ENCODE measurements at regions not wholly inside any gene's neighbourhood (a gene's known extent, or its start where the extent isn't known, plus 50 kb on each side); places are given as distances from the start of the nearest gene placed in this dataset.

DNA sequence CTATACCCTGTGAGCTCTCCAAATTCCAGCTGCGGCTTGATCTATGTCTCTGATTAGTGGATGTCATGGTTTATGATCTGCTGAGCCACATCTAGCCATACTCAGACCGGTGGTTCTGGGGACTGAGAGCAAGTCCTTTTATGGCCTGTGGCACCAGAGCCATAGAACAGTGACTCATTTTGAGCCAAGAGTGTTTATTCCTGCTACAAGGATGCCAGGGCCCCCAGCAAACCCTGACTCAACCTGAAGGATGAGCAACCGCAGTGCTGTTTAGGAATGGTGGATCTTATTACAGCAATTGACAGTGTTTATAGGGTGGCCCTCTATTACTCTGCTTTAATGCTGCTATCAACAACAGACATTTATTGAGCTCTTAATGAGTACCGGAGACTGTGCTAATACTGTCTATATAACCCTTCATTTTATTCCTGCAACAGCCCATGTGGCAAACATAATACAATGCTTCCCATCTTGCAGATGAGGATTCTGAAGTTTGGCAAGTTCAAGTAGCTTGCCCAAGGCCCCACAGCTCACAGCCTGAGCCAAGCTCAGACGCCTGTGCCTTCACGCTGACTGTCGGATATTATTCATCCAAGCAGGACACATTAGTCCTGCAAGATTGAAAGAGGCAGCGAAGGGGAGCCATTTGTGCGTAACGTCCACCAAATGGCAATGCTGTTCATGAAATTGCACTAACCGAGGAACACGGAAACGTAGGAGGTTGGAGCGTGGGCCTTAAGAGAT is 273.6 kb upstream of the PWP1 start:
- no peak for DNase-seq

DNA sequence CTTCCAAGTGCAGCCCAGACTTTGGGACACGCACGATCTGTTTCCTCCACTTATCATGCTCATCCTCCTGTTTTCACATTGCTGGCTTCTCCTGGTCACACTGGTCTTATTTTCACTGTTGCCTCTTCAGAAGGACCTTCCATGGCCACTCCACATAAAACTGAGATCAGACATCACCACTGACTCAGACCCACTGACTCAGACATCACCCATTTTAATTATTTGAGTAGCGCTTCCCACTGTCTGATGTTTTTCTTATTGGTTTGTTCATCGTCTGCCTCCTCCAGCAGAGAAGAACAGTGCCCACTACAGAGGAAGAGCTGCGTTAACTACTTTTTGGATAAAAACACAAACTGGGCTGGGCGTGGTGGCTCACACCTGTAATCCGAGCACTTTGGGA is 270.5 kb upstream of the PWP1 start:
- no peak for DNase-seq

DNA sequence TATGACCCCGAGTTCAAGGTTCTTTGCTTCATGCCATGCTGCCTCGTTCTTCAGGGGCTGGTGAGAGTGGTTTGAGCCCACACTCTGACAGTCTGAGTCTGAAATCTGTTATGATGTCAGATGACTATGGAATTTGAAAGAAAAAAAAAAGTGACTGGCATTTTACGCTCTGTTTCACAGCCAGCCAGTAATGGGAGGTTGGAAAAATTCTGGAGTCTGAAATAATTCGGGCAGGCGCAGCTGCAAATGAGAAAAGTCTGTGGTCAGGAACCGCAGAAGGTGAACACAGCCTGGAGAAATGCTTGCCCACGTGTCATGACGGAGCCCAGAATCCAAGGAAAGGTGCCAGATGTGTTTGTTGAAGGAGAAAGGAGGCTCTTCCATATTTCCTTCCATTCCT is 269.8 kb upstream of the PWP1 start:
- DNase-seq = no peak

DNA sequence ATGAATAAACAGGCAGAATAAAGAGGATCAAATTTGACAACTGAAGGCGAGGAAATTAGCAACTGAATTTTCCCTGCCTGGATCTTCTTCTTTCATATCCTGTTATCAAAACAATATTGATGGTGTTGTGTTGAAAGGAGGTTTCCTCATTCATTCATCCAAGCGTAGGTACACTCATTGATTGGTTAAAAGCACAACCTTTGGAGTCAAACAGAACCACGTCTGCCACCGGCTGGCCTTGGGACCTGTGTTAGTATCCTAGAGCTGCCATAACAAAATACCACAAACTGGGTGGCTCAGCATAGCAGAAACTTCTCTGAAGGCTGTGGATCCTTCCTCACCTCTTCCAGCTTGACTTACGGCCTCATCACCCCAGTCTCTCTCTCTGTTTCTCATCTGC is 268.6 kb upstream of the PWP1 start:
- no peak for DNase-seq

DNA sequence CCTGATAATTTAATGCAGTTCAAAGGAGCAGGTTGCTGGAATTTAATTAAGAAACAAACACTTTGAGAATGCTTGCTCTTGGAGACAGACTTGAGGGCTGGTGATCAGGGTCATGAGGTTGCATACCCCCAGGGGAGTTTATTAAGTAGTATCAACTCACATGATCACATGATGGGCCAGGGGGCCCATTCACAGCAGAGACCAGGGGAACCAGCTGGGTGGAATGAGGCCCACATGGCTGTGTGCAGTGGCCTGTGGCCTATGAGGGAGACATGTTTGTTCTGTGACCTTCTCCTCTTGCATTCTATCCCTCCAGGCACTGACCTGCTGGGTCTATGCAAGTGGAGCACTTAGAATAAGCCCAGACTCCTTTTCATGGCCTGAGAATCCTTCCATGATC is 266.6 kb upstream of the PWP1 start:
- no peak for DNase-seq

DNA sequence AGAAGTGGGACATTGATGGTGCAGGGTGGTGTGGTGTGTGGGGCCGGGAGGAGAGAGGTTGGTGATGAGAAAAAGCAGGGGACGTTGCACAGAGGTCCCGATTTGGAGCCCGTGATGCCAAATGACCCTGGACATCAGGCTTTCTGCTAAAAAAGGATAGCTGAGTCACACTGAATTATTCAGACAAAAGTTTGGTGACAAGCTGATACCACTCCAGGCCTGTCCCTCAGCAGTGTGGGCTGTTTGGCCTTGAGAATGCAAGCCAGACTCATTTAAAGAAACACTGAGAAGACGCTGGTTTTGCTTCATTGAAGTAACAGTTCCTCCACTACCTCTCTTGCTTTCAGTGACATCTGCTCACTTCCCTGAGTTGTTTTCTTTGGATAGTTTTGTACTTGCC is 262.1 kb upstream of the PWP1 start:
- no peak for DNase-seq

DNA sequence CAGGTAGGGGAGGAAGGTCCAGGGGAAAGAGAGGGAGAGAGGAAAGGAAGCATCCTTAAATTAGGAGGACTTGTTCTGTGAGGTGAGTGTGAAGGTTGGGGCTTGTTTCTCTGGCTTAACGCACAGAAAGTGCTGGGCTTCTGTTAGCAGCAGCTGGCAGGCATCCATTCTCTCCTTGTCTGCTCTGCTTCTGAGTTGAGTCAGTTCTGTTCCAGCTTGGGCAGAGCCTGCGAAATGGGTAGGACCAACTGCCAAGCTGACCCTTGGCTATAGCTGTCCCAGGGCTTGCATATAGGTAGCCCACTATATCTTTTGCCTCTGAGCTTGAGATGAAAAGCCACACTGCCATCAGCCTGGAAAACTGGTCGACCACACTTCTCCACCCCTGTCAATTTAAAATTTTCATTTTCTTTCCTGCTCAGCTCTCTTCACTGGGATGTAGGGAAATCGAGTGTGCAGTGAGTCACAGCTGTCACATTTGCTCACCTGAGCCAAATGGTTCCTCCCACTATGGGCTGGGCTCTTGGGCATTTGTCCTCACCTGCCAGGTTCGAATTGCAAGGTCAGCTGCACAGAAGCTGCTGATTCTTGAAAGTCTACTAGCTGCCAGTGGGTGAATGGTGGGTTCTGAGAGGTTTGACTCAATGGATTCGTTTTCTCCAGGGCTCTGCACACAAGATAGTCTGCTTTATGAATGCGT is 256.4 kb upstream of the PWP1 start:
- no peak for DNase-seq

DNA sequence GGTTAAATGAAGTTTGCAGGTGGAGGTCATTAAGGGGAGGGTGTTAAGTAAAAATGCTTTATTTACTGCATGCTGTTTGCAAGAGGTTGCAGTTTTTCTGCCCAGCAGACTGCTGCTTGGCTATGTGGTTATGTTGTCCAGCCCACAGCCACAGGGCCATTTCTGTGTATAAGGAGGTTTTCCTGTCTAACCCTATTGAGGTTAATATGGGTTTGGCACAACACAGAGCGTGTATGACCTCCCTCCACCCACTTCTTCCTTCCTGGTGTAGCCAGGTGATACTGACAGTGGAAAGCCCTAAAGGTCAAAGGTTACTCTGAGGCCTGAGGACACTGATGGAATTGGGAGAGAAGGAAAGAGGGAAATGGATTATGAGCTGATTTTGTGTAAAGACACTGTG is 253.7 kb upstream of the PWP1 start:
- no peak for DNase-seq

DNA sequence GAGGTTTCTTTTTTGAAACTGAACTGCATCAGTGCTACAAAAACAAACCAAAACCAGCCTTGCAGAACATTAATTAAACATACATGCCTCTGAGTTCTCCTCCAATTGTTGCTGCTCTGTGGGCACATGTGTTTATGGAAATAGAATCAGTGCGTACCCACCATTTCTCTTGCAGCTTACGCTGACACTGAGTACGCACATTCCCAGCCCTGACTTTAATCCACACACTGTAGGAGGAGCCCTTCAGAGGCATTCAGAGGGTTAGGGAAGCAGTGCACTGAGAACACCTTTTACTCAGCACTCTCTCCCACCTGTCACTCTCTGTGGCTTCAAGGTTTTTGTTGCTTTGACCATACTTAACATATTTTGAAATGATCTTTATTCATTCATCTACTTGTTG is 250.5 kb upstream of the PWP1 start:
- DNase-seq = no peak

DNA sequence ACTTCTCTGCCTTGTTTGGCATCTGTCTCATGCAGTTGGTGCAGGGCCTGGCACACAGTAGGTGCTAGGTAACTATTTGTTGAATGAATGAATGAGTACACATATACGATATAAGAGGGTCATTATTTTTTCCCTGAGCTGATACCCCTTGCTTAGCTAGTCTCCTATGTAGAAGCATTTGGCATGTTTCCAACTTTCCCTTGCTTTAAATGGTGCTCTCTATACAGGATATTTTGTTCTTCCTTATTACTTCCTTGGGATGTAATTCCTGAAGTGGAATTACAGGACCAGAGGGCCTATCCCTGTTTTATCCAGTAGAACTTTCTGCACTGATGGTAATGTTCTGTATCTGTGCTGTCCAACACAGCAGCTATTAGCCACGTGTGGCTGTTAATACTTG is 250.1 kb upstream of the PWP1 start:
- no peak for DNase-seq

DNA sequence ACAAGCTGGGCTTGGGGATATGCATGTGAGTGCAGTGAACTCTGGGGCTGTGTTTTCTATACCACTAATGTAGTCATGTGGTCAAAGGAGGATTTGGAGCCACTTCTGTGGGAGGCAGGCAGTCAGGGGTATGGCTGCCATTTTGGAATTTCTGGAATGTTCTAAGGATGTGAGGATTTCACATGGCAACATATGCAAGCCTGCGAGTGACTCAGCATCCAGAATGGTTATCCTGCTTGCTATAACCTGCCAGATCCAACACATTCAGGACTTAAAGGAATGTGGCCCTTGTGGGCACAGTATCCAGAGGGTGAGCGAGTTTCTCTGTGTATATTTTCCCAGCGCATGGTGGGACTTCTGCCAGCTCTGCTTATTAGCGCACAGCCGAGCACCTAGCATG is 249.2 kb upstream of the PWP1 start:
- DNase-seq = no peak

DNA sequence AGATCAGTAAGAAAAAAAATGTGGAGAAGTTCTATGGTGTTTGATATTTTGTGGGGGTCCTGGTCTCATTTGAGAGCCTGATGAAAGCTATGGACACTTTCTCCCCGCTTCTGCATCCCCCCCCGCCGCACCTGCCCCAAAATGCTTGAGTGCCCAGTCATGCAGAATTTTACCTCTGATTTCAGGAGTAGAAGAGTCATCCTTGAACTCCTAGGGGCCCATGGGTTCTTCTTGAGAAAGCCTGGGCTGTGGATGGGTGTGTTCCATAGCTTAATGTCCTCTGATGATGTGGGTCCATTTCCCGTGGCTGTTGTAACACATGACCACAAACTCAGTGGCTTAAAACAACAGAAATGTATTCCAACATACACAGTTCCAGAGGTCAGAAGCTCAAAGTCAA is 248.8 kb upstream of the PWP1 start:
- no peak for DNase-seq

DNA sequence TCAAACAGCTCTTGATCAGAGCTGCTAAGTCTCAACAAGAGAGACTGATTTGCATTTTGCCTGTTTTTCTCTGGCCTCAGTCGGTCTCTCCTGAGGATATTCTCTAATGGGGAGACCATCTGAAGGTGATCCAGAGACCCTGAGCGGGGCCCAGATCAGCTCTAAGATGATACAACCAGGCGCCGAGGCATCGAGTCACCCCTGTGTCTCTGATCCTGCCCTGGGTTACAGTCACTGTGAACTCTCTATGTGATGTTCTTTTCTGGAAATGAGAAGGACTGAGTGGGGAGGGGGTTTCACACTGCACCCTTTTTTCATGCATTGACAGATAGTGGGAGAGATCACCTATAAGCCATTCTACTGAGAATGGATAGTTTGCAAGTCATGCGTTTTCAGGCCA is 247.6 kb upstream of the PWP1 start:
- no peak for DNase-seq

DNA sequence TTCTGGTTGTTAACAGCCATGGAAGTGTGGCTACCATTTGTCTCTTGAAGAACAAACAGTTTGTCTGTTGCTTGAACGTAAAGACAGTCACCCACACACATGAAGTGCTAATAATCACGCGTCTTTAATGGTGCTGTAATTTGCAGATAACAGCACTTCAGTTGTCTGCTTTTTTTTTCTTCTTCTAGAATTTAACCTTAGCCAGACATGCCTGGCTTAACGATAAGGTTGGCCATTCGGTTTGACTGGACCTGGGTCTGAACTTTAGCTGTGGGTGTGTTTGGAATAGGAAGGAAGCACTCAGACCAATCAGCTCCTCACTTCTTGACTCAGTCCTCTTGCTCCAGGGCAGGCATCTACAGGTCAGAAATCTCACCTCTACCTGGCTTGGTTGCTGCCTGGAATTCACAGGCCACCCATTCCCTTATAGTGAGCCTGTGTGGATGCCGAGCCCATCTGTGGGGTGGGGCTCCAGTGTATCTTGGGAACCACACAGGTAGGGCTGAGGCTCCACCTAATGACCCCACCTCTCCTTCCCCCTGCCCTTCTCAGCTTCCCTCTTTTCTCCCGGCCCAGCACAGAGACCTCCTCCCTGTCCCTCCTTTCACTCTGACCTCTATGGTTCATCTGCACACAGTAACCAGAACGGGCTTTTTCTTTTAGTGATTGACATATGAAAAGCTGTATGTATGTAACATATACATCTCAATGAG is 246.4 kb upstream of the PWP1 start:
- no peak for DNase-seq

DNA sequence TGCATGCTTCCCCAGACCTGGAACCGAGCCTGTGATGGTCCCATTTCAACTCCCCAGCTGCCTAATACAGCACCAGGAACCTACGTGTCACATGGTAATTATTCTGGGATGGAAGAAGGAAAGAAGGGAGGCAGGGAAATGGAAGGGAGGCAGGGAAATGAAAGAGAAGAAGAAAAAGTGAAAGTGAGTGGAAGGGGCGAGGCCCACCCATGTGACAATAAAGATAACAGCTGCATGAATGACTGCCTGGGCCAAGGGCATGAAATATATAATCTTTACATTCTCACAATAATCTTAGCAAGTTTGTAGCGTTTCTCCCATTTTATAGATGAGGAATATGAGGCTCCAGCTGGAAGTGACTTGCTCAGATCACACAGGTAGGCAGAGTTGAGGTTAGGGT is 245.0 kb upstream of the PWP1 start:
- no peak for DNase-seq

DNA sequence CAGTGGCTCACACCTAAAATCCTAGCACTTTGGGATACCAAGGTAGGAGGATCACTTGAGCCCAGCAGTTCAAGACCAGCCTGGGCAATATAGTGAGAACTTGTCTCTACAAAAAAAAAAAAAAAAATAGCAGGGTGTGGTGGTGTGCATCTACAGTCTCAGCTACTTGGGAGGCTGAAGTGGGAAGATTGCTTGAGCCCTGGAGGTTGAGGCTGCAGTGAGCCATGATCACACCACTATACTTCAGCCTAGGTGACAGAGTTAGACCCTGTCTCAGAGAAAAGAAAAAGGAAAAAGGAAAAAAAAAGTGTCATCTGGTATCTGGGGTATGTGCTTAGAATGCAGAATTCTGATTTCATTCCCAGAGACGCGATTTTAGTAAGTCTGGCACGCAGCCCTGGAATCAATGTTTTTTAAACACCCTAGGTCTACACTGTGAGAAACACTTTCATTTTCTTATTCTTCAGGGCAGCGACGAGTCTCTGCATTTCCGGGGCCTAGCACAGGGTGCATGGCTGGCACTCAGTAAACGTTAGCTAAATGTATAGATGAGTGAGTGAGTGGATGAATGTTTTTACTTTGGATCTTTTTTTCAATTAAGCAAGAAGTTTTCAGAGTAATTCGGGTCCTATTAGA is 243.8 kb upstream of the PWP1 start:
- no peak for DNase-seq

DNA sequence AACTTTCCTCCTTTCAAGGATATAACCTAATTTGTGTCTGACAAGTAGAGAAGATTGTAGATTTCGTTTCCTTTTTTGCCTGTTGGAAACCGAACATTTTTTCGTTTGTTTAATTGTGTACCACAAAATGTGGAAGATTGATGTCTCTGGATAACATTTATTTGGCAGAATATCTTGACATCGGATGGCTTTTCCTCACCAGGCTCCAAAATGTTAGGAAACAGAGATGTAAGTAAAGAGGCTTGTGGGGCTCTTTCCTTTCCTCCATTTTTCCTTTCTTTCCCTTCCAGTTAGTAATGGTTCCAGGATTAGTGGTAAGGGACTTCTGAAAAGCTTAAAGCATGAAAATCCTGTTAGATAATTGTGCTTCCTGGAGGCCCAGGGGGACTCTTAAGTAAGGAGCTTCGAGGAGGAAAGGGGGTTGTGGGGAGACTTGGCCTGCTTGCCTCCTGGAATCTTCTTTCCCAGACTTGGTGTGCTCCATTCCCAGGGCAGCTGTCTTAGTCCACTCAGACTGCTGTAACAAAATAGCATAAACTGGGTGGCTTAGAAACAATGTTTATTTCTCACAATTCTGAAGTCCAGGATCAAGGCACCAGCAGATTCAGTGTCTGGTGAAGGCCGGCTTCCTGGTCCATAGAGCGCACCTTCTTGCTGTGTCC is 243.1 kb upstream of the PWP1 start:
- DNase-seq = no peak

DNA sequence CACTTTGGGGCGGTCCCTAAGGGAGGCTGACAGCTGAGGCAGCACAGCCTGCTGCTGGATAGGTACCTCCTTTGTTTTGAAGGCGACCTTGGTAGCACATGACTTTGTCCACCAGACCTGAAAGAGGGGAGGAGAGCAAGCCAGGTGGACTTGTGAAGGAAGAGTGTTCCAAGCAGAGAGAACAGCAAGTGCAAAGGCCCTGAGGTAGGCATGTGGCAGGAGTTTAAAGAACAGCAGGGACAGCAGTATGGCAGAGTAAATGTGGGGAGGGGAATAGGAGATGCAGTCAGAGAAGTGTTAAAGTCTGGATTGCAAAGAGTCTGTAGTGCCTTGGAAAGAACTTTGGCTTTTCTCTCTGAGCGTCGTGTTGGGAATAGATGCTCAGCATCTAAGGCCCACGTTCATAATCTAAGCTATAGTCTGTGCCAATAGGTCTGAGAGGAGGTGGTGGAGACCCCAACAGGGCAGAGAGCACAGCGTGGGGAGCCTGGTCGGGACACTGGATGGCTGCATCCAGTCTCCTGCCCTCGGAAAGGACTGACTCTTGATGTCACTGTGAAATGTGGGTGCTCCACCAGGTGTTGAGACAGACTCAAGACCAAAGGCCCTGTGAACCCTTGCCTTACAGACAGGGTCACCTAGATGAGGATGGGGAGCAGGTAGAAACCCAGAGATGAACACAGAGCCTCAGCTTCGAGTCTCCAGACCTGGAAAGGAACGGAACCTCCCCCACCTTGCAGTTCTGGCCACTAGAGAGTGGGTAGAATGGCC is 242.1 kb upstream of the PWP1 start:
- no peak for DNase-seq

DNA sequence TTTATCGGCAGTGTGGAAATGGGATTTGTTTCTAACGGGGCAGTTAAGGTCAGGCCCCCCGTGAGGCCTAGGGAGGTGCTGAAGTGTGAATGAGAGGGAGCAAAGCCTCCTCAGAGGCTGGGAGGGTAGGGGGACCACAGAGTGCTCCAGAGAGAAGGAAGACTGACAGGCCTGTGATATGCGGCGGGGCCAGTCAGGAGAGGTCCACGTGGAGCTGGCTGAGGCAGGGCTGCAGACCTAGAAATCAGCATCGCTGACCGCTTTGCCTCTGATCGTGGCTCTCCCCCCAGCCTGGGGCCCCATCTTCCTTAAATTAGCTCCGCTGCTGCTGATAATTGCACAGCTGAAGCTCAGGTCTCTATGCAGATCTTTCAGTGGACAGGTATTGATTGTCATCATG is 240.8 kb upstream of the PWP1 start:
- DNase-seq = no peak

DNA sequence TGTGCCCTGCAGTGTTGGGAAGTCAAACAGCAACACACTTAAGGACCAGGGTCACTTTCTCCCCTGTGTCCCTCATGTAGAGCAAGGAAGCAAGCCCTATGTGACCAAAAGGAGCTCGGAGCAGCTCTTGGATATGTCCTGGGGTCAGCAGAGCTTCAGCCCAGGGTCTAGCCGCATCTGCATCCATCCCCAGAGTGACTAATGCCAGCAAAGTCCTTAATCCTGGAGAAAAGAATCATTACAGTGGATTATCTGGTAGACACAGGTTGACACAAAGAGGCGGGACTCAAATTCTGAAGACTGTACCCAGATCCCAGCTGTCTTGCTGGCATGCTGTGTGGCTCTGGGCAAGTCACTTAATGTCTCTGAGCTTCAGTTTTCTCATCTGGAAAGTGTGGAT is 239.1 kb upstream of the PWP1 start:
- DNase-seq = no peak

DNA sequence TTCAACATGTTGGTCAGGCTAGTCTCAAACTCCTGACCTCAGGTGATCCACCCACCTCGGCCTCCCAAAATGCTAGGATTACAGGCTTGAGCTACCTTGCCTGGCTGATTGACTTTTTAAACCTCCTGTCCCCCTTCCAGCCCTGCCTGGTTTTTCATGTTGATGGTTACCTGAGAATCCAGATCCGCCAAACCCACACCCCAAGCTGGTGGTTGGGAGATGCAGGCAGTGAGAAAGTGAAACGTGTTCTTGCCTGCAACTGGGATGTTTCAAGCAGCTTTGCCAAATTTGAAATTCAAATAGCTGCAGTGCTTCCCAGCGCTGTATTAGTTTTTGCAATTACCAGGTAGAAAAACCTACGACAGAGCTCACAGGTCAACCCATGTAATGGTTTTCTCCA is 238.3 kb upstream of the PWP1 start:
- no peak for DNase-seq

DNA sequence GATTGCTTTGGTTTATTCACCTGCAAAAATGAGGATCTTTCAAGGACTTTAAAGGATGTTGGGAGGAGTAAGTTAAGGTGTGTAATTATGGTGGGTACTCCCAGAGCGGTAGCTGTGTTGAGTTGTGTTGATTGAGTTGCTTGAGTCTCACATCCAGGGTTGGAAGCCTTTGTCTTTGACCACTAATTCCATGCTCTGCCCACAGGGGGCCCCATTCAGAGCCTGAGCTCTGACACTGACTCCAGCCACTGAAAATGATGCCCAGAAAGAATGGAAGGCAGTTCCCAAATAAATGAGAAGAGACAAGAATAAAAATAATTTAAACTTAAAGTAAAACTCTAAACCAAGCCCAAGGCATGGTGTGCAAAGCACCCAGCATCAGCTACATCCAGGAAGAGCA is 237.4 kb upstream of the PWP1 start:
- DNase-seq = peak; percentile 2 to 8

DNA sequence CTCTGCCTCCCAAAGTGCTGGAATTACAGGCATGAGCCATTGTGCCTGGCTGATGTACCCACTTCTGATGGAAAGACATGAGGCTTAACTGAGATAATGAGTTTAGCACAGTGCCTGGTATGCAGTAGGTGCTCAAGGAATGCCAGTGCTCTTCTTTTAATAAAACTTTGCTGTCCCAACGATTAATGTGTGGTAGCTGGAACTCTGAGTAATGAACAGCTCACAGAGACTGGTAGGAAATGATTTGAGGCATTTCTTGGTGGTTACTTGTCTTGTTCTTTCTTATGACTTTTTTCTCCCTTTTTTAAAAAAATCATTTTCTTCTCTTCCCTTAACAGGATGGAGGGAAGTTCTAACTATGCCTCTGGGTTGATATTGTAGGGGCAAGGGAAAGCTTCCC is 235.7 kb upstream of the PWP1 start:
- DNase-seq = no peak
